NCI-H2227 (cell line): ENCODE measurements at regions not wholly inside any gene's neighbourhood (a gene's known extent, or its start where the extent isn't known, plus 50 kb on each side); places are given as distances from the start of the nearest gene placed in this dataset.
"Not testable (repeated sequence)": the region's sequence is repeated elsewhere in the genome, so short reads cannot be mapped to it uniquely, and the experiment has no call there.

Experiments used
- DNase-seq: peaks from one replicate; lab custom pipeline; 2025; ENCODE audit not compliant: unreplicated experiment; lab: John Stamatoyannopoulos, UW

- DNase-seq: no peak
Measured at GRCh38 chr2:147156970-147157369, 687.9 kb upstream of the ACVR2A start.

- DNase-seq: no peak
Measured at GRCh38 chr2:147150241-147150635, 694.6 kb upstream of the ACVR2A start.

GRCh38 chr2:147149575-147150240 is 695.1 kb upstream of the ACVR2A start:
- peak; percentile 18 for DNase-seq

- no peak for DNase-seq
Measured at GRCh38 chr2:147147802-147148201, 697.0 kb upstream of the ACVR2A start.

- no peak for DNase-seq
Measured at GRCh38 chr2:147141930-147142329, 702.9 kb upstream of the ACVR2A start.

- DNase-seq: not testable (repeated sequence)
Measured at GRCh38 chr2:147139732-147140131, 705.1 kb upstream of the ACVR2A start.

GRCh38 chr2:147137711-147138110 is 707.1 kb upstream of the ACVR2A start:
- DNase-seq: no peak

- no peak for DNase-seq
Measured at GRCh38 chr2:147135376-147135775, 709.5 kb upstream of the ACVR2A start.

GRCh38 chr2:147133286-147133908 is 711.4 kb upstream of the ACVR2A start:
- DNase-seq: peak; percentile 39

- DNase-seq: no peak
Measured at GRCh38 chr2:147125145-147125544, 719.7 kb upstream of the ACVR2A start.

GRCh38 chr2:147122944-147123343 is 721.9 kb upstream of the ACVR2A start:
- DNase-seq: no peak

- no peak for DNase-seq
Measured at GRCh38 chr2:147110962-147111361, 733.9 kb upstream of the ACVR2A start.

GRCh38 chr2:147110317-147110716 is 734.5 kb upstream of the ACVR2A start:
- peak; percentile 14 for DNase-seq

GRCh38 chr2:147109291-147109690 is 735.5 kb upstream of the ACVR2A start:
- DNase-seq: no peak

- no peak for DNase-seq
Measured at GRCh38 chr2:147108548-147108947, 736.3 kb upstream of the ACVR2A start.

GRCh38 chr2:147101941-147102790 is 742.7 kb upstream of the ACVR2A start:
- DNase-seq: no peak

- no peak for DNase-seq
Measured at GRCh38 chr2:147100406-147101035, 744.3 kb upstream of the ACVR2A start.

GRCh38 chr2:147099845-147100244 is 745.0 kb upstream of the ACVR2A start:
- no peak for DNase-seq

GRCh38 chr2:147098940-147099339 is 745.9 kb upstream of the ACVR2A start:
- no peak for DNase-seq

- no peak for DNase-seq
Measured at GRCh38 chr2:147097747-147098146, 747.1 kb upstream of the ACVR2A start.

GRCh38 chr2:147096671-147097070 is 748.2 kb upstream of the ACVR2A start:
- DNase-seq: no peak
